DMS79 (cell line): ENCODE measurements at regions not wholly inside any gene's neighbourhood (a gene's known extent, or its start where the extent isn't known, plus 50 kb on each side); places are given as distances from the start of the nearest gene placed in this dataset.

ENCODE experiments used
- DNase-seq: peaks from one replicate; lab custom pipeline; 2025; lab: John Stamatoyannopoulos, UW

GRCh38 chr2:150663143-150663542 is 175.7 kb upstream of the RND3 start:
- DNase-seq: no peak

DNA sequence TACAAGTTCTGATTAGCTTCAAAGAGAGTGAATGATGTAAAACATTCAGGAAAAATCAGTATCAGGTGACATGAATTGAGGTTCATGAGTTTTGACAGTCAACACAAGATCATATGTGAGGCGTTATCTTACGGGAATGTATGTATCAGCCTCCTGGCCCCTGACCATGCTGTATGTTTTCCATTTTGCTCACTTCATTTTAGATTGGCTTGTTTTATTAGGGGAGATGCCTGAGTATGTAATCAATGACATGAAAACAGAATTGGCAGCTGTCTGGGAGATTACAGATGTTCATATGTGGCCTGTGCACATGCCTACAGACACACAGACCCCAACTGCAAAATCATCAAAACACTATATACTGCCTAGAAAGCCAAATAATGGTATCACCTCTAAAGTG is 168.5 kb upstream of the RND3 start:
- DNase-seq: no peak

DNA sequence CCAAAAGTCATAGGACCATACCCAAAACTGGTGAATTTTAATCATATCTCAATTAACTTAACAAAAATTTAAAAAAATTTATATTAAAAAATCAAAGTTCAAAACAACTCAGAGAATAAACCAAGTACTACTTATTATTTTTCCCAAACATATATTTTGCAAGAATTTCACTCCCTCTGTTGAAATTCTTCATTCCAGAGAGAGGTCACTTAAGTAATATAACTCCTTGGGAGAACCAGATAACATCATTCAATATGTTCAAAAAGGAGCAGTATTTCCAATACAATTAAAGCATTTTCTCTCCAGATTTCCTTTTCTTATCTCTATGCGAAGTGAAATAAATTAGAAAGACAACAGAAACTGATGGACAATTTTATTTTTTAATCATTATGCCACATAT is 165.9 kb upstream of the RND3 start:
- no peak for DNase-seq

DNA sequence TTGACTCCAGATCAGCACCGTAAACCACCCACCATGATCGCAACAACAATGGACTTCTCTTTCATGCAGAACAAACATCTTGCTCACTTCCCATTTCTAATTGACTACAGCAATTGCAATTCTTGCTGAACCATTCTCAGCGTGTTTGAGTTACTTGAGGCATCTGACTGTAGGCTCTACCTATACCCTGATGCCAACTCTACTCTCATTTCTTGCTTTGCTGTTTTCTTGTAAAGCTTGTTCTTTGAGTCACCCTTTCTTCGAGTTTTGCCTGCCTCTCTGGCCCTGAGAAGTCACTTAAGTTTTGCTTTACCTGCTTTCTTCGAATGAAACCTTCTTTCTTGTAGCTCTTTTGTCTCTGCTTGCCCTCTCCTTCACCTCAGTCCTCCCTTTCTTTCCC is 160.5 kb upstream of the RND3 start:
- no peak for DNase-seq

DNA sequence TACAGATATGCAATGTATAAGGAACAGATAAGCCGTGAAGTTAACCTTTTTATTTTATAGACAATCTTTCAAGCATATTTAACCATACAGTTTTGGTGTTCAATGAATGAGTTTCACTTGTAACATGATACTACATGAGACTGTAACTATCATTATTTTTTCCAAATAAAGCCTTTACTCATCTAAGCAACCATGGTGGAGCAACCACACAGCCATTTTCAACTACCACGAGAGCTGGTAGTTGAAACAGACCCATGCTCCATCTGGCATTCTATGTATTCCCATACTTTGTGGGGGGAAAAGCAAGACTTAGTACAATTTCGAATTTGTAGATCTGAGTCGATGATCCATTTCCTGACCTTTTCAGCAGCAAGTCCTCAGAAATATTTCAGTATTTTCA is 159.3 kb upstream of the RND3 start:
- DNase-seq: no peak

- DNase-seq: no peak
Observed at GRCh38 chr2:150644298-150645067, 157.0 kb upstream of the RND3 start.

DNA sequence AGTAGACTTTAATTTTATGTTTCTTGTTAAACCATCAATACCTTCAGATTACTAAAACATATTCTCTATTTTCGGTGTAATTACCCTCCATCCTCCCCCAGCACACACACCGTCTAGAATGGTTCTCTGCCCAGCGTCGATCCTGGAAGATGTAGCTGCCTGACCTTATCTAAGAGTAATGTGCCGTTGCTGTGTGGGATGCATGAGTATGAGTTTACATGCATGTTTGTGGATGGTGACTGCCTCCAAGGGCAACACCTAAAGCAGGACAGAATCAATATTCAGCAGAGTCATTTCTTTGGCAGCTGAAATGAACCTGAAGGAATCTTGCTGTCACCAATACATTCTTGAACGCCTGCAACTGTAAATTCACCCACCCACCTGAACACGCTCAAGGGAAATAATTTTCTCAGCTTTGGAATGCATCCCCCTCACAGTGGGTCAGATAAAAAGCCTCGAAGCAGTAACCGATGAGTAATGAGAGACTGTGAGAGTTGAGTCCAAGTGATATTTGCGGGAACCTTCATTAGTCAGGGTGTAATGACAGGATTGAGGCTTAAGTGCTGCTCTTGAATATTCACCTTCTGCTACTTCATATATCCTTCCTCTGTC is 155.8 kb upstream of the RND3 start:
- DNase-seq: no peak

DNA sequence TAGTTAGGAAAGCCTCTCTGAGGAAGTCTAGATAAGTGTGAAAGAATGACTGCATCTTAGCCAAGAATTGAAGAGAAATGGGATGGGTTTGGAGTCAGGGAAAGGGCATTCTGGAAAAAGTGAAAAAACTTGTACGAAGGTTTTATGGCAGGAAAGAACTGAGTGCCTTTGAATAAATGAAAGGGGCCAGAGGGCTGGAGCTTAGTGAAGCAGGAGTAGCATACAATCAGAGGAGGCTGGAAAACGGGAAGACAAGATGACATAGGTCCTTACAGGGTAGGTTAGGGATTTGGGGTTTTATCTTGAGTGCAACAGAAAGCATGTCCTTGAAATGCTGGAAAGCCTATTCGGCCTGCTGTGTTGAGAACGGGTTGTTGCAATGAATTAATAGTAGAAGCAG is 152.6 kb upstream of the RND3 start:
- DNase-seq: peak; percentile 25

GRCh38 chr2:150639383-150639782 is 151.9 kb upstream of the RND3 start:
- DNase-seq: peak; percentile 64

- no peak for DNase-seq
Observed at GRCh38 chr2:150631236-150631821, 143.9 kb upstream of the RND3 start.

- DNase-seq: no peak
Observed at GRCh38 chr2:150630587-150631235, 143.2 kb upstream of the RND3 start.

- no peak for DNase-seq
Observed at GRCh38 chr2:150627526-150627925, 140.1 kb upstream of the RND3 start.

- DNase-seq: no peak
Observed at GRCh38 chr2:150626934-150627411, 139.5 kb upstream of the RND3 start.

GRCh38 chr2:150625741-150626140 is 138.3 kb upstream of the RND3 start:
- DNase-seq: no peak

- DNase-seq: no peak
Observed at GRCh38 chr2:150625303-150625702, 137.8 kb upstream of the RND3 start.

GRCh38 chr2:150624001-150624401 is 136.5 kb upstream of the RND3 start:
- DNase-seq: no peak

GRCh38 chr2:150621526-150622213 is 134.2 kb upstream of the RND3 start:
- no peak for DNase-seq

DNA sequence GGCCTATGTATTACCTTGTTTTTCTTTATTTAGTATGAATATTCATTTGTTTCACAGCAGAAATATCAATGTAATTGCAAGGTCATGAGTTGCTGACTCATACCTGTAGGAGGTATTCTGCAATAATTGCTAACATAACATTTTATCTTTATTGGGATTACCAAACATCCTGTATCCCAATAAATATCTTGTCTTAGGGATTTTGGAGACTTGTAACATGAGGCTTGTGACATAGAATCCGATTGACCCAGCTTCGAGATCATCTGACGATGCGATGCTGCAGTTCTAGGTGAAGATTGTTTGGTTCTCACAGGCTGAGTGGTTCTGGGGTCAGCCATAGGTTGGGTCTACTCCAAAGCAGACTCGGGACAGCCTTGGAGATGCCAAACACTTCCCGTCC is 133.4 kb upstream of the RND3 start:
- DNase-seq: no peak

GRCh38 chr2:150620416-150620815 is 132.9 kb upstream of the RND3 start:
- DNase-seq: no peak

DNA sequence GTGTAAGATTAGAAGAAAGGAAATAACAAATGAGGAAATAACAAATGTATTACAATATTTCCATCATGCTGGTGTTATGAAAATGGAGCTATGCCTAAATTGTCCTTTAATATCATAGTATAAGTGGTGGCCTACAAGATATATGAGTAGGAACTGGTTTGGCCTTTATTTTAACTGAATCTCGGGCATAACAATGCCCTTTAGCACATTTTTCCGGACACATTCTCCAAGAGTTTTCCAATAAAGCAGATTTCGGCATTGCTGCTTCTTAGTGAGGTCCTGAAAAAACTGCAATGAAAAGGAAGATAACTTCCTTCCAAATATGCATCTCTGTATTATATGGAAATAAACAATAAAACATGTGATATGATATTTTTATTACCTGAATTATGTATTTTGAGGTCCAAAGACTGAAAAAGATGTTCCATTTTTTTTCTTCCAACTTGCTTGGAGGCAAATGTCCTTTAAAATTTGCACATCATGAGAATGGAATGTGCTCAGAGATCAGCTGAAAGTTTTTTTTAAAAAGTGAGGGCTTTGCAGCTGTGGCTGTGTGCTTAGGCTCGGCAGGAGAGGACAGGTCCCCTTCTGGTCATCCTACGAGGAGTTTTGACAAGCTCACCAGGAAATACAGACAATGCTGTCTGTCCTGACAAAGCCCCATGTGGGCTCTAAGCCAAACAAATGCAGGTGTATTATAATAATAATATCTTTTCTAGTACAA is 132.3 kb upstream of the RND3 start:
- no peak for DNase-seq

GRCh38 chr2:150618245-150618895 is 130.9 kb upstream of the RND3 start:
- no peak for DNase-seq
